Activated CD4-positive, alpha-beta T cell treated with anti-CD3 and anti-CD28 coated beads, Interleukin-2, amount 50 U/mL, for 1 hour (primary cell): ENCODE measurements at regions not wholly inside any gene's neighbourhood (a gene's known extent, or its start where the extent isn't known, plus 50 kb on each side); places are given as distances from the start of the nearest gene placed in this dataset.
"Not testable (repeated sequence)": the region's sequence is repeated elsewhere in the genome, so short reads cannot be mapped to it uniquely, and the experiment has no call there.

Experiments used
- DNase-seq: peaks from one replicate; pipeline ENCODE4 v3.0.0-alpha.2; 2020

- DNase-seq: no peak
Measured at GRCh38 chr18:67455890-67456501, 60.5 kb downstream of the DSEL start.

GRCh38 chr18:67453901-67454300 lies 62.6 kb downstream of the DSEL start:
- no peak for DNase-seq

DNA sequence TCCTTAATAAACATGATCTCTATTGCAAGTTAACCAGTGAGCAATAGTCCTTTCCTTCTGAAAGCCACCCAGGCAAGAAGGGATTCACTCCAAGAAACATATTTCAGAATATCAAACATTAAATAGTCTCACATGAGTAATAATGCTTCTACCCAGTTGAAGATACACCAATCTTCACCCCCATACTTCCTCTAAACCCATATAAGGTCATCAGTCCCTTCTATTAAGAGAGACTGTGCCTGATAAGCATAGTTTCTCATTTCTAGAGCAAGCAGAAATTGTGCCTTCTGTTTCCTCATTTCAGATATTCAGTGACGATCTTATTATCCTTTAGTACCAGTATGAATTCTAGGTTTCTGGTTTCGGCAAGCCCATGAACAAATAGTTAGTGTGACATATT lies 64.6 kb downstream of the DSEL start:
- no peak for DNase-seq

DNA sequence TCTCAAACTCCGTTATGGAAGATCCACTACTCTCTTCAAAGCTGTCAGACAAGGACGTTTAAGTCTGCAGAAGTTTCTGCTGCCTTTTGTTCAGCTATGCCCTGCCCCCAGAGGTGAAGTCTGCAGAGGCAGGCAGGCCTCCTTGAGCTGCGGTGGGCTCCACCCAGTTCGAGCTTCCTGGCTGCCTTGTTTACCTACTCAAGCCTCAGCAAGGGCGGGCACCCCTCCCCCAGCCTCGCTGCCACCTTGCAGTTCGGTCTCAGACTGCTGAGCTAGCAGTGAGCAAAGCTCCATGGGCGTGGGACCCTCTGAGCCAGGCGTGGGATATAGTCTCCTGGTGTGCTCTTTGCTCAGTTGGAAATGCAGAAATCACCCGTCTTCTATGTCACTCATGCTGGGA lies 65.4 kb downstream of the DSEL start:
- DNase-seq: peak; percentile 0

GRCh38 chr18:67433971-67434370 lies 82.5 kb downstream of the DSEL start:
- DNase-seq: no peak

DNA sequence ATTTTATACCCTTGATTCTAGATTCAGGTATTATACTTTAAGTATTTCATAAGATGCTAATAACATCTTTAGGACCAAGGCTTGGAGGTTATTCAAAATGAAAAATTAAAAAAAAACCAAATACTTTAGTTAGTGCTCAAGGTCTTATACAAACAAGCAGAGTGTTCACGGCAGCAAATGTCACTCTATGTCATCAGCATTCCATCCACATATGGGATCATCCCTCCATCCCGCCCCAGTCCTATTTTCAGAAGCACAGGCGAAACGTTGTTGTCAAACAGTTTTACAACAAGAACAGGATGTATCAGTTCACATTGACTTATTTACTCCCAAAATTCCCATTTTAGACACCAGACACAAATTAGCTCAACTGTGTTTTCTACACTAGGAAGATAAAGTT lies 83.7 kb downstream of the DSEL start:
- DNase-seq: no peak

DNA sequence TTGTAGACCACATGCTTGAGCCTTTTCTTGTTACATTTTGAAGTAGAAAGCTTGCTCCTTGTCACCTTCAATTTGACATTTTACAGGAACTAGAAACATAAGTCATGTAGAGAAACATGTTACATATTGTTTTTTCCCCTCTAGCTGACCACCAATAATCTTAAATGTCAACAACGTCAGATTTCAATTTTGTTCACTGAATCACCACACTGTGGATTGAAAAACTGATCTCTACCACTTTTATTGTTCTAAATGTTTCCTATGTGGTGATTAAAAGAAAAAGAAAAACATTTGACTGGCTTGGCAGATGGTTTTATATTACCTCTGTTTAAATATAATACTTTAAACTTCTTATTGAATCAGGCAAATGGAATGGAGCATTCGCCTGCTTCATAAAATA lies 87.7 kb downstream of the DSEL start:
- DNase-seq: no peak

- no peak for DNase-seq
Measured at GRCh38 chr18:67428158-67428557, 88.4 kb downstream of the DSEL start.

- no peak for DNase-seq
Measured at GRCh38 chr18:67426486-67426885, 90.0 kb downstream of the DSEL start.

DNA sequence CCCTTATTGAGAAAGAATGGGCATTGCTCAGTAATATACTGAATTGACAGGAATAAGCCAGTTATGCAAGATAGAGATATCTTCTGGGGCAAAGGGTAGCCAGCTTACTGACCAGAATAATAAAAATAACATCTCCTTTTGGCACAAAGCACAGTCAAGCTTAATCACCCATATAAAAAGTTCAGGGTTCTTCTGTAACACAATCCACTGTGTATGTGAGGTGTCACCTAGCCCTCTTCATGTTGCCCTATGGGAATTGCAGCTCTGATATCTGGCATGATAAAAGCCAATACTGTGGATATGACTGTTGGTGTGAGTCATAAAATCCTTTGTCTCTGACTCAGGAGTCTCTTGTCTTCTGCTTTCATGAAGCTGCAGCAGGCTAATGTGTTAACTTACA lies 90.8 kb downstream of the DSEL start:
- no peak for DNase-seq

- DNase-seq: no peak
Measured at GRCh38 chr18:67421651-67422050, 94.9 kb downstream of the DSEL start.

- DNase-seq: no peak
Measured at GRCh38 chr18:67417864-67418523, 98.5 kb downstream of the DSEL start.

DNA sequence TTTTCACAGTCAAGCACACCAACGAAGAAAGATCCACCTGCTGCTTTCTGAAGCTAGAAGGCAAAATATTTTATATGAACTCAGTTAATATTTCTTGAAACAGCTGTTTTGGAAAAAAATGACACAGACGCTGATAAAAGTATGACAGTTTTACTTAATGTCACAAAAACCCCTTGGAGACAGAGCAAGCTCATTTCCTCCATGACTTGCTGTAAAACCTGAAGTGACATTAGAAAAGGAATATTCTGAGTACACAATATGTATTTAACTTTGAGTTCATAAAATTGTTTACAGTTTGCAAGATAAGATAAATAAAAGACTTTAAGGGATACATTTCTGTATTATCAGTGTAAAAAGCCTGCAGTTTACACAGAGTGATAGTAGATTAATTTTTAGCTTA lies 105.4 kb downstream of the DSEL start:
- DNase-seq: no peak

- DNase-seq: no peak
Measured at GRCh38 chr18:67410075-67411070, 106.1 kb downstream of the DSEL start.

- no peak for DNase-seq
Measured at GRCh38 chr18:67408240-67408639, 108.3 kb downstream of the DSEL start.

DNA sequence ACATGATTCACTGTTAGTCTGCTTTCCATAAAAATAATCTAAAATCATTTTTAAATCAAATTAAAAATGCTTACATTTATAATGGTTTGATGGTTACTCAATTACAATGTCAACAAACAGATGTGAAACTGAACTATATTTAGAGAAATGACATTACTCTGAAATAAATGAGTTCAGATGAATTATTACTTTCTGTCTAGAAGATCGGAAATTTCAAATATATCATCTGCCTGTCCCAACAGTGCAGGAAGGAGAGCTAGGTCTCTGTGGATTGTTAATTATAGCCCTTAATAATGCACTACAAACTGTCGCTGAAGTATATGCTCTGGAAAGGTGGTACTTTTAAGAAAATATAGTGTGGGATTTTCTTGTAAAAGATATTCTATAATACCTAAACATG lies 109.8 kb downstream of the DSEL start:
- DNase-seq: no peak

- no peak for DNase-seq
Measured at GRCh38 chr18:67402543-67402942, 114.0 kb downstream of the DSEL start.

DNA sequence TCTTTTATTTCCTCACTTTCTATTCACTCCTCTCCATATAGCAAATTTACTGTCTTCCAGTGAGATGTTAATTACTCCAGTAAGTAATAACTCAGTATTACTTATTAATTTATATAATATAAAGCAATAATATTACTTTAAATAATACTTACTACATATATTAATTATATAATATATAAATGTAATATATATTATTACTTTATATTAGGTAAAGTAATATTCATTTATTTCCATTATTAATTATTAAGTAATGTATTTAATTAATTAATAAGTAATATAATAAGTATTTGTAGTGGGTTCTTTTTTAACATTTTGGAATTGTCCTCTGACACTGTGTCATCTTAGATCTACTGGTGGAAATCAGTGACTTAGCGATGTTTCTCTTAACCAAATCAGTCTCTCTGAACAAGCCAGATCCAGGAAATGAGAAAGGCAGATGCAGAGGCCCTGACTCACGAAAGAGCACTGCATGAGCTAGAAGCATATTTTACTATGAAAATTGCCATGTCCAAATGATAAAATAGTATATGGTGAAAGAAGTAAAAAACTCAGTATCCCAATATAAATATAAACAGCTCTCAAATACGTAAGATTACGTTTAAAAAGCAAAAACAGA lies 115.9 kb downstream of the DSEL start:
- no peak for DNase-seq

DNA sequence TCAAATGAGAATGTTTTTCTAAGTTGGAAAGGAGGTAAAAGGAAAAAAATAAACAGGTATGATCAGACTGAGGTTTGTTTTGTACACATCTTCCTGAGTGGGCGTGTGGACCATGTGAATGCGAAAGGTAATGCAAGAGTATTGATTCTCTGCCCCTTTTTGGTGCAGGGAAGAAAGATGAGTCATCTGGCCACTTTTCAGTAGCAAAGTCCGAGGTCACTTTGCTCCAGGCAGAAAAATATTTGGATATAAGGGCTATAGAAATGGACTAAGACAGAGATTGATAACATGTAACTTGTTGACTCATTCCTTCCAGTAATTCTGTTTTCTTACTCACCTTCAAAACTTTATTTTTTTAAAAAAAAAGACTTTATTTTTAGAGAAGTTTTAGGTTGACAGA lies 130.5 kb downstream of the DSEL start:
- DNase-seq: no peak

DNA sequence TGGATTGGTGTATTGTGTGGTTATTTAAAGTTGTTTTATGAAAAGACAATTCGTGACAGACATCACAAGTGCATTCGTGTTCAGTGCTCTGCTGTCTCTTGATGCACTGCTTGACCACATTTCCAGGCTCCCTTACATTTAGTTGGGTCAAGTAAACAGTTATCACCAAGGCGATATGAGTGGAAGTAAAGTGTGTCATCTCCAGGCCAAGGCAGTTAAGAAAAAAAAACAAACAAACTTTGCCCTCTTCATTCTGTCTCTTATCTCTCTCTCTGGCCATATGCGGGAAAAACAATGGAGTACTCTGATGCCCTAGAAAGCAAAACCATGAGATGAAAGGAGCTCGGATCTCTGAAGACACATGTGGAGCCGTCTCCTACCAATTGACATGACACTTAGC lies 131.1 kb downstream of the DSEL start:
- DNase-seq: no peak

DNA sequence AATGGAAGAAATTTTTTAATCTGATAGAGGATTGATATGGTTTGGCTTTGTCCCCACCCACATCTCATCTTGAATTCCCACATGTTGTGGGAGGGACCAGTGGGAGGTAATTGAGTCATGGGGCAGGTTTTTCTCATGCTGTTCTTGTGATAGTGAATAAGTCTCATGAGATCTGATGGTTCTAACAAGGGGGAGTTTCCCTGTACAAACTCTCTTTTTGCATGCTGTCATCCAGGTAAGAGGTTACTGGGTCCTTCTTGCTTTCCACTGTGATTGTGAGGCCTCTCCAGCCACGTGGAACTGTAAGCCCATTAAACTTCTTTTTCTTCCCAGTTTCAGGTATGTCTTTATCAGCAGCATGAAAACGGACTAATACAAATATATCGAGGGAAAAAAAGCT lies 132.5 kb downstream of the DSEL start:
- not testable (repeated sequence) for DNase-seq

DNA sequence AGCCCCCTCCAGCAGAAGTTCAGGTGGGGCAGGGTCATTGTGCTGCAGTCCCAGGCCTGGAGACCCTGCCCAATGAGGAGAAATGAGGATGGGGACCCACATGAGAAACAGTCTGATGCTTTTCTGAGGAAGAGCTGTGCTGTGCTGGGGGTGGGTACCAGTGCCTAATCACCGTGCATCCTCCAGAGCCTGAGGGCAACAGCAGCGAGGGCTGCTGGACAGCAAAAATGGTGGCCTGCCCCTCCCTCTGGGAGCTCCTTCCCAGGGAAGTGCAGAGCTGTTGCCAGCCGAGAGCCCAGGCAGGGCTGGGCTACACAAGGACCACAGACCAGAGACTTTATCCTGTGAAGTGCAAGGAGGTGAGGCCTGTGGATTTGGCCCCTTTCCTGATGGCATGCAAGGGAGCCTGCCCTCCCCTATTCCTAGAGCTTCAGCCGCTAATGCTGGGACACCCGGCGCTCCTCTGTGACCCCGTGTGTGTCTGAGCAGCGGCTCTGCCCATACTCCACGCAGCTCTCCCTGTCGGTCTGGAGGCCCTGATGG lies 134.8 kb downstream of the DSEL start:
- DNase-seq: no peak

DNA sequence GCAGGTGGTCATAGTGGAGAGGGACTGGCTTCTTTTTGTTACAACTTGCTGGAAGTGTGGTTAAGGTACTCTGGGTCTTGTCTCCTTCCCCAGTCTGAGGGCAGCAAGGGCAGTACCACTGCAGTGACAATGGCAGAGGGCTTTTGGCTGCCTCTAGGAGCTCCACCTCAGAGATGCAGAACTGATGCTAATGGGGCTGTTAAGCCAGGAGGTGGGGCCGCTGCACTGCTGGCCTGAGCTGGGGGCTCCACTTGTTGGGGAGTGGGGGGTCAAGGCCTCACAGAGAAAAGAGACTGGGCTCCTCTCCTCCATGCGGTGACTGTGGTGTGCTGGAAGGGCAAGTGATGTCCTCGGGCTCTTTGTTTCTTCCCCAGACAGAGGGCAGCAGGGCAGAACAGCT lies 135.7 kb downstream of the DSEL start:
- DNase-seq: no peak
